Transverse colon (tissue), 4 donors: ENCODE measurements at regions not wholly inside any gene's neighbourhood (a gene's known extent, or its start where the extent isn't known, plus 50 kb on each side); places are given as distances from the start of the nearest gene placed in this dataset.

ENCODE experiments used
- DNase-seq: peaks from one replicate; pipeline ENCODE4 v3.0.0-alpha.2; 2019
- H3K27ac ChIP-seq, 4 donors: fragments of 200-600 bp; sonication (generic); 2 replicates each; pipeline ENCODE4 v1.5.1; 2016 to 2018; ENCODE audit warnings: inconsistent platforms in 4 of 4
- H3K27me3 ChIP-seq: fragments of 200-600 bp; sonication (generic); 2 replicates; pipeline ENCODE4 v1.5.1; 2017; ENCODE audit warnings: inconsistent platforms
- H3K36me3 ChIP-seq, 4 donors: fragments of 200-600 bp; sonication (generic); 2 replicates each; pipeline ENCODE4 v1.5.1; 2017 to 2019; ENCODE audit warnings: inconsistent platforms in 4 of 4
- H3K4me1 ChIP-seq, 4 donors: fragments of 200-600 bp; sonication (generic); 2 replicates each; pipeline ENCODE4 v1.5.1; 2017 to 2020; ENCODE audit warnings: inconsistent platforms in 4 of 4
- H3K4me3 ChIP-seq, 4 donors: fragments of 200-600 bp; sonication (generic); 1 replicate in 1 of 4; 2 replicates in 3 of 4; pipeline versions ENCODE4 v1.5.1 to v1.6.1; 2017 to 2019; ENCODE audit warnings: inconsistent platforms in 4 of 4
- H3K9me3 ChIP-seq, 2 donors: fragments of 200-600 bp; sonication (generic); 2 replicates each; pipeline ENCODE4 v1.5.1; 2017 to 2019; ENCODE audit warnings: inconsistent platforms in 2 of 2
- CTCF ChIP-seq, 5 experiments: fragments of 200-600 bp in 3 of 5; fragments of 450-650 bp in 2 of 5; sonication (generic) in 3 of 5; IDR thresholded peaks; 1 replicate in 2 of 5; 2 replicates in 3 of 5; pipeline ENCODE4 v1.5.1; 2016 to 2017; ENCODE audit warnings: antibody characterized with exemption in 5 of 5, inconsistent platforms in 3 of 5, mild to moderate bottlenecking in 2 of 5, moderate library complexity in 1 of 5
- EP300 ChIP-seq: sonication (generic); formaldehyde crosslinking; IDR thresholded peaks from one replicate; pipeline ENCODE4 v1.6.1; 2017; ENCODE audit warnings: antibody characterized with exemption, low read depth
- POLR2A ChIP-seq: fragments of 450-650 bp; IDR thresholded peaks from one replicate; pipeline ENCODE4 v1.6.1; 2016; ENCODE audit warnings: antibody characterized with exemption, mild to moderate bottlenecking, moderate library complexity
- POLR2AphosphoS5 ChIP-seq, 3 donors: sonication (generic); formaldehyde crosslinking; IDR thresholded peaks; one replicate each; pipeline ENCODE4 v1.6.1; 2016; ENCODE audit warnings: antibody characterized with exemption in 3 of 3
- WGBS, 2 donors: methylation state at CpG; one replicate each; pipeline ENCODE4 v1.1.5; 2018; ENCODE audit warnings: low coverage in 1 of 2; 5-methylcytosine and 5-hydroxymethylcytosine counted together
- in situ Hi-C, 4 donors: fragments of 200-750 bp; cut with MboI; loops; one replicate each; pipeline versions ENCODE4 v1.15.0 to v1.15.1; 2017; ENCODE audit warnings: low sequenced_read_pairs in 3 of 4, low pct_ligation_motif_present in 1 of 4, low pct_unique_long_range_greater_than_20kb in 1 of 4
- intact Hi-C: fragments of 100-400 bp; cut with DNase I; formaldehyde crosslinking; loops from one replicate; pipeline ENCODE4 v1.15.1; 2023; ENCODE audit warnings: low total_unique reads

GRCh38 chr9:73014011-73014410, 61.2 kb upstream of the ALDH1A1 start:
- Histone ChIP-seq H3K27me3 (no peaks in the 10 kb centered on the region), H3K27ac (no peak overlapping the region), H3K9me3 (no peaks in the 10 kb centered on the region), H3K36me3 (no peaks in the 10 kb centered on the region), H3K4me1 (no peaks in the 10 kb centered on the region), H3K4me3 (no peak overlapping the region)
- intact Hi-C loops = no loop called here
- TF ChIP-seq EP300 = no peak
- no peak for TF ChIP-seq POLR2A
- TF ChIP-seq POLR2AphosphoS5 (IDR thresholded peaks at IDR 0.05) = no peak
- no peak for TF ChIP-seq CTCF (IDR thresholded peaks at IDR 0.05)
- no peak for DNase-seq
- in situ Hi-C loops = loop anchor here (10.0 to 25.0 kb wide), 2 partner anchors 149 to 152 kb away; no protein-coding TSS in a partner anchor

GRCh38 chr9:73011956-73012355, 59.1 kb upstream of the ALDH1A1 start:
- TF ChIP-seq EP300 = no peak
- no peak for TF ChIP-seq POLR2AphosphoS5 (IDR thresholded peaks at IDR 0.05)
- TF ChIP-seq POLR2A = no peak
- intact Hi-C loops (no loop called here), in situ Hi-C loops (loop anchor here (10.0 to 25.0 kb wide), 2 partner anchors 147 to 150 kb away; no protein-coding TSS in a partner anchor)
- DNase-seq = no peak
- WGBS, 2 donors = 80 to 87% methylated on average over 2 of the region's 2 CpGs
- Histone ChIP-seq H3K36me3 (no peaks in the 10 kb centered on the region), H3K27me3 (no peaks in the 10 kb centered on the region), H3K9me3 (no peaks in the 10 kb centered on the region), H3K27ac (no peak overlapping the region), H3K4me3 (no peak overlapping the region), H3K4me1 (no peaks in the 10 kb centered on the region)

- no peak for DNase-seq
- no peaks in the 10 kb centered on the region for H3K9me3 ChIP-seq
- no peaks in the 10 kb centered on the region for H3K36me3 ChIP-seq
- no peak overlapping the region for H3K27ac ChIP-seq
- intact Hi-C loops (no loop called here), in situ Hi-C loops (loop anchor here (10.0 to 25.0 kb wide), 2 partner anchors 146 to 149 kb away; no protein-coding TSS in a partner anchor)
- TF ChIP-seq POLR2AphosphoS5 (IDR thresholded peaks at IDR 0.05) (no peak), POLR2A (no peak), CTCF (IDR thresholded peaks at IDR 0.05) (no peak), EP300 (no peak)
- no peaks in the 10 kb centered on the region for H3K27me3 ChIP-seq
- 57 to 72% methylated on average over 2 of the region's 2 CpGs for WGBS, 2 donors
- H3K4me1 ChIP-seq = no peaks in the 10 kb centered on the region
- H3K4me3 ChIP-seq = no peak overlapping the region
Observed at GRCh38 chr9:73011181-73011750, 58.4 kb upstream of the ALDH1A1 start.

GRCh38 chr9:73009649-73010288, 56.9 kb upstream of the ALDH1A1 start:
- DNase-seq = no peak
- H3K36me3 ChIP-seq = no peaks in the 10 kb centered on the region
- 75 to 92% methylated on average over 1 to 2 of the region's 2 CpGs for WGBS, 2 donors
- no peak overlapping the region for H3K27ac ChIP-seq
- intact Hi-C loops = no loop called here
- no peaks in the 10 kb centered on the region for H3K4me1 ChIP-seq
- in situ Hi-C loops = loop anchor here (10.0 to 25.0 kb wide), 2 partner anchors 145 to 147 kb away; no protein-coding TSS in a partner anchor
- TF ChIP-seq EP300 (no peak), POLR2A (no peak), POLR2AphosphoS5 (IDR thresholded peaks at IDR 0.05) (no peak), CTCF (IDR thresholded peaks at IDR 0.05) (no peak)
- H3K4me3 ChIP-seq = no peak overlapping the region
- no peaks in the 10 kb centered on the region for H3K27me3 ChIP-seq
- H3K9me3 ChIP-seq = no peaks in the 10 kb centered on the region
